Activated CD8-positive, alpha-beta T cell treated with anti-CD3 and anti-CD28 coated beads for 36 hours (primary cell): ENCODE measurements at regions not wholly inside any gene's neighbourhood (a gene's known extent, or its start where the extent isn't known, plus 50 kb on each side); places are given as distances from the start of the nearest gene placed in this dataset.
"Not testable (repeated sequence)": the region's sequence is repeated elsewhere in the genome, so short reads cannot be mapped to it uniquely, and the experiment has no call there.

Source experiments
- ATAC-seq: fragments of 200-7000 bp; cut with Tn5 transposase; one replicate; pipeline ENCODE4 v1.10.0; 2021; ENCODE audit warnings: mild to moderate bottlenecking, moderate library complexity
- CTCF ChIA-PET: fragments of 350-600 bp; sonication (Branson Sonifier 250); formaldehyde crosslinking; loops from one replicate; lab custom pipeline; 2021; ENCODE audit warnings: antibody characterized with exemption; lab: Charles Lee
- POLR2A ChIA-PET: fragments of 350-600 bp; sonication (Branson Sonifier 250); formaldehyde crosslinking; loops from one replicate; lab custom pipeline; 2021; ENCODE audit warnings: antibody characterized with exemption; lab: Charles Lee
- DNase-seq: peaks from one replicate; pipeline ENCODE4 v3.0.0-alpha.2; 2020
- H3K27ac Mint-ChIP-seq: one replicate; pipeline ENCODE4 v1.8.0; 2021; ENCODE audit warnings: mild to moderate bottlenecking, mixed read lengths
- H3K27me3 Mint-ChIP-seq: one replicate; pipeline ENCODE4 v1.8.0; 2021; ENCODE audit warnings: mixed read lengths
- H3K36me3 Mint-ChIP-seq: one replicate; pipeline ENCODE4 v1.8.0; 2021; ENCODE audit warnings: low read depth, mixed read lengths
- H3K4me1 Mint-ChIP-seq: one replicate; pipeline ENCODE4 v1.8.0; 2021; ENCODE audit warnings: low read depth, mixed read lengths
- H3K4me3 Mint-ChIP-seq: one replicate; pipeline ENCODE4 v1.8.0; 2021; ENCODE audit warnings: mild to moderate bottlenecking, moderate library complexity, mixed read lengths
- H3K9me3 Mint-ChIP-seq: one replicate; pipeline ENCODE4 v1.8.0; 2021; ENCODE audit warnings: mixed read lengths
- CTCF ChIP-seq: fragments of 200-600 bp; IDR thresholded peaks from one replicate; pipeline ENCODE4 v1.8.0; 2022; ENCODE audit warnings: antibody characterized with exemption, mild to moderate bottlenecking
- intact Hi-C: fragments of 100-400 bp; cut with micrococcal nuclease; formaldehyde crosslinking; loops from one replicate; pipeline ENCODE4 v1.10.0; 2022

GRCh38 chr16:60404401-60404800 lies 1631.8 kb downstream of the CDH8 start:
- DNase-seq (no peak), ATAC-seq (no peak)
- ChIA-PET POLR2A (no interaction called here), CTCF (no interaction called here)
- H3K27me3 Mint-ChIP-seq = no peaks in the 10 kb centered on the region
- no peak overlapping the region for H3K27ac Mint-ChIP-seq
- H3K9me3 Mint-ChIP-seq = peaks cover 3% of the 10 kb centered on the region
- intact Hi-C loops = no loop called here
- no peak for TF ChIP-seq CTCF
- no peaks in the 10 kb centered on the region for H3K4me1 Mint-ChIP-seq
- no peaks in the 10 kb centered on the region for H3K36me3 Mint-ChIP-seq
- no peak overlapping the region for H3K4me3 Mint-ChIP-seq

GRCh38 chr16:60402941-60403340 lies 1633.3 kb downstream of the CDH8 start:
- DNase-seq, H3K9me3 Mint-ChIP-seq, intact Hi-C loops, H3K4me3 Mint-ChIP-seq, H3K27ac Mint-ChIP-seq, POLR2A ChIA-PET, H3K36me3 Mint-ChIP-seq, H3K4me1 Mint-ChIP-seq, H3K27me3 Mint-ChIP-seq, ATAC-seq, CTCF ChIA-PET: not testable (repeated sequence)

- ChIA-PET CTCF (no interaction called here), POLR2A (no interaction called here)
- Mint-ChIP-seq H3K36me3 (no peaks in the 10 kb centered on the region), H3K4me1 (no peaks in the 10 kb centered on the region), H3K4me3 (no peak overlapping the region), H3K9me3 (peaks cover 24% of the 10 kb centered on the region), H3K27ac (no peak overlapping the region), H3K27me3 (no peaks in the 10 kb centered on the region)
- no peak for DNase-seq
- intact Hi-C loops = no loop called here
- no peak for TF ChIP-seq CTCF
- ATAC-seq = no peak
These were observed 1643.9 kb downstream of the CDH8 start for GRCh38 chr16:60392380-60392779.

GRCh38 chr16:60371591-60371990 lies 1637.5 kb upstream of the GOT2 start:
- DNase-seq (no peak), ATAC-seq (no peak)
- no peak overlapping the region for H3K4me3 Mint-ChIP-seq
- H3K27ac Mint-ChIP-seq = no peak overlapping the region
- H3K27me3 Mint-ChIP-seq = no peaks in the 10 kb centered on the region
- no peaks in the 10 kb centered on the region for H3K36me3 Mint-ChIP-seq
- CTCF ChIA-PET = no interaction called here
- POLR2A ChIA-PET = no interaction called here
- peaks cover 5% of the 10 kb centered on the region for H3K9me3 Mint-ChIP-seq
- no peak for TF ChIP-seq CTCF
- intact Hi-C loops = no loop called here
- H3K4me1 Mint-ChIP-seq = no peaks in the 10 kb centered on the region

GRCh38 chr16:60367739-60368138 lies 1633.6 kb upstream of the GOT2 start:
- intact Hi-C loops = no loop called here
- H3K27me3 Mint-ChIP-seq = no peaks in the 10 kb centered on the region
- no peak for DNase-seq
- ChIA-PET CTCF (no interaction called here), POLR2A (no interaction called here)
- no peak overlapping the region for H3K27ac Mint-ChIP-seq
- H3K4me1 Mint-ChIP-seq = no peaks in the 10 kb centered on the region
- no peak for ATAC-seq
- H3K36me3 Mint-ChIP-seq = no peaks in the 10 kb centered on the region
- no peak overlapping the region for H3K4me3 Mint-ChIP-seq
- no peak for TF ChIP-seq CTCF
- H3K9me3 Mint-ChIP-seq = peaks cover 1% of the 10 kb centered on the region

GRCh38 chr16:60363566-60363965 lies 1629.5 kb upstream of the GOT2 start:
- Mint-ChIP-seq H3K4me1 (no peaks in the 10 kb centered on the region), H3K9me3 (peaks cover 2% of the 10 kb centered on the region), H3K27me3 (no peaks in the 10 kb centered on the region), H3K4me3 (no peak overlapping the region), H3K27ac (no peak overlapping the region), H3K36me3 (no peaks in the 10 kb centered on the region)
- ATAC-seq = no peak
- intact Hi-C loops = no loop called here
- CTCF ChIA-PET = no interaction called here
- TF ChIP-seq CTCF = no peak
- POLR2A ChIA-PET = no interaction called here
- no peak for DNase-seq

GRCh38 chr16:60359866-60360265 lies 1625.8 kb upstream of the GOT2 start:
- H3K27ac Mint-ChIP-seq, CTCF ChIA-PET, H3K4me3 Mint-ChIP-seq, ATAC-seq, H3K4me1 Mint-ChIP-seq, DNase-seq, H3K27me3 Mint-ChIP-seq, H3K9me3 Mint-ChIP-seq, intact Hi-C loops, POLR2A ChIA-PET, H3K36me3 Mint-ChIP-seq: not testable (repeated sequence)

GRCh38 chr16:60359412-60359811 lies 1625.3 kb upstream of the GOT2 start:
- intact Hi-C loops, POLR2A ChIA-PET, CTCF ChIA-PET: not testable (repeated sequence)

More at GRCh38 chr16:60359412-60359811, 1625.3 kb upstream of the GOT2 start:
- not testable (repeated sequence) for H3K27ac Mint-ChIP-seq, H3K9me3 Mint-ChIP-seq, ATAC-seq, H3K4me1 Mint-ChIP-seq, H3K36me3 Mint-ChIP-seq, H3K27me3 Mint-ChIP-seq, H3K4me3 Mint-ChIP-seq, DNase-seq
